ENCODE measurements at regions not wholly inside any gene's neighbourhood (a gene's known extent, or its start where the extent isn't known, plus 50 kb on each side); places are given as distances from the start of the nearest gene placed in this dataset.
"Not testable (repeated sequence)": the region's sequence is repeated elsewhere in the genome, so short reads cannot be mapped to it uniquely, and the experiment has no call there.

- Histone ChIP-seq H3K36me3 (no peaks in the 10 kb centered on the region), H3K27ac (no peak overlapping the region), H3K27me3 (no peaks in the 10 kb centered on the region), H3K4me3 (no peak overlapping the region), H3K4me1 (ENCODE audit: low read depth) (no peaks in the 10 kb centered on the region), H3K9me3 (ENCODE audit: low read depth) (no peaks in the 10 kb centered on the region)
- TF ChIP-seq CTCF (IDR thresholded peaks at IDR 0.05; ENCODE audit: low read depth, low read length) = no peak
- DNase-seq (ENCODE audit: low read depth in 1 of 2, low spot score in 1 of 2) = peak in 1 of 2 donors; percentile 18
Measured at GRCh38 chr9:117649126-117649525, 55.1 kb upstream of the TLR4 start.

GRCh38 chr9:117644932-117645636 is 59.1 kb upstream of the TLR4 start:
- no peaks in the 10 kb centered on the region for H3K36me3 ChIP-seq
- DNase-seq (ENCODE audit: low read depth in 1 of 2, low spot score in 1 of 2) = peak in 1 of 2 donors; percentile 3
- no peaks in the 10 kb centered on the region for H3K27me3 ChIP-seq
- no peak overlapping the region for H3K4me3 ChIP-seq
- H3K9me3 ChIP-seq (ENCODE audit: low read depth) = no peaks in the 10 kb centered on the region
- H3K27ac ChIP-seq = no peak overlapping the region
- H3K4me1 ChIP-seq (ENCODE audit: low read depth) = no peaks in the 10 kb centered on the region
- TF ChIP-seq CTCF (IDR thresholded peaks at IDR 0.05; ENCODE audit: low read depth, low read length) = no peak

GRCh38 chr9:117644133-117644931 is 59.9 kb upstream of the TLR4 start:
- Histone ChIP-seq H3K36me3 (no peaks in the 10 kb centered on the region), H3K9me3 (ENCODE audit: low read depth) (no peaks in the 10 kb centered on the region), H3K27ac (no peak overlapping the region), H3K4me3 (no peak overlapping the region), H3K27me3 (no peaks in the 10 kb centered on the region), H3K4me1 (ENCODE audit: low read depth) (no peaks in the 10 kb centered on the region)
- TF ChIP-seq CTCF (IDR thresholded peaks at IDR 0.05; ENCODE audit: low read depth, low read length) = peak; percentile 96
- peak; percentile 69 to 81 for DNase-seq (ENCODE audit: low read depth in 1 of 2, low spot score in 1 of 2)

GRCh38 chr9:117643288-117643654 is 60.9 kb upstream of the TLR4 start:
- H3K27me3 ChIP-seq = no peaks in the 10 kb centered on the region
- H3K36me3 ChIP-seq = no peaks in the 10 kb centered on the region
- DNase-seq (ENCODE audit: low read depth in 1 of 2, low spot score in 1 of 2) = no peak
- H3K4me3 ChIP-seq = no peak overlapping the region
- no peak for TF ChIP-seq CTCF (IDR thresholded peaks at IDR 0.05; ENCODE audit: low read depth, low read length)
- H3K27ac ChIP-seq = no peak overlapping the region
- no peaks in the 10 kb centered on the region for H3K9me3 ChIP-seq (ENCODE audit: low read depth)
- no peaks in the 10 kb centered on the region for H3K4me1 ChIP-seq (ENCODE audit: low read depth)

- DNase-seq (ENCODE audit: low read depth in 1 of 2, low spot score in 1 of 2); H3K27me3 ChIP-seq; H3K9me3 ChIP-seq (ENCODE audit: low read depth): not testable (repeated sequence)
Measured at GRCh38 chr9:117642571-117643287, 61.5 kb upstream of the TLR4 start.

More at GRCh38 chr9:117642571-117643287, 61.5 kb upstream of the TLR4 start:
- not testable (repeated sequence) for H3K4me1 ChIP-seq (ENCODE audit: low read depth); H3K4me3 ChIP-seq; H3K27ac ChIP-seq; H3K36me3 ChIP-seq

All from cardiac muscle cell (in vitro differentiated cells and primary cell).